ENCODE measurements at regions not wholly inside any gene's neighbourhood (a gene's known extent, or its start where the extent isn't known, plus 50 kb on each side); places are given as distances from the start of the nearest gene placed in this dataset.
"Not testable (repeated sequence)": the region's sequence is repeated elsewhere in the genome, so short reads cannot be mapped to it uniquely, and the experiment has no call there.

GRCh38 chr2:242041816-242042215 lies 172.3 kb downstream of the RTP5 start:
- no peak for ATAC-seq (replicated peaks)
- Mint-ChIP-seq H3K27ac (no peak overlapping the region), H3K9me3 (no peaks in the 10 kb centered on the region), H3K4me1 (ENCODE audit: low read depth in 2 of 2) (peaks cover 1 to 6% of the 10 kb centered on the region in 2 donors), H3K36me3 (ENCODE audit: insufficient read depth) (no peaks in the 10 kb centered on the region), H3K4me3 (no peak overlapping the region), H3K27me3 (peaks cover 47 to 72% of the 10 kb centered on the region in 2 donors)
- DNase-seq, result no peak

GRCh38 chr2:242043538-242044312 lies 174.2 kb downstream of the RTP5 start:
- Mint-ChIP-seq H3K4me3 (no peak overlapping the region), H3K36me3 (ENCODE audit: insufficient read depth) (no peaks in the 10 kb centered on the region), H3K4me1 (ENCODE audit: low read depth in 2 of 2) (peaks cover 1 to 6% of the 10 kb centered on the region in 2 donors), H3K27me3 (peaks cover 34 to 64% of the 10 kb centered on the region in 2 donors), H3K9me3 (no peaks in the 10 kb centered on the region), H3K27ac (no peak overlapping the region)
- ATAC-seq (replicated peaks), result no peak
- DNase-seq, result no peak

- H3K27me3 Mint-ChIP-seq, result peaks cover 32 to 59% of the 10 kb centered on the region in 2 donors
- ATAC-seq (replicated peaks), result no peak
- no peak overlapping the region for H3K4me3 Mint-ChIP-seq
- DNase-seq, result no peak
- peaks cover 1 to 6% of the 10 kb centered on the region in 2 donors for H3K4me1 Mint-ChIP-seq (ENCODE audit: low read depth in 2 of 2)
- no peaks in the 10 kb centered on the region for H3K36me3 Mint-ChIP-seq (ENCODE audit: insufficient read depth)
- H3K27ac Mint-ChIP-seq, result no peak overlapping the region
- no peaks in the 10 kb centered on the region for H3K9me3 Mint-ChIP-seq
Measured at GRCh38 chr2:242044313-242044590, 174.7 kb downstream of the RTP5 start.

GRCh38 chr2:242045596-242046144 lies 176.1 kb downstream of the RTP5 start:
- ATAC-seq (replicated peaks); DNase-seq; H3K4me1 Mint-ChIP-seq (ENCODE audit: low read depth in 2 of 2); H3K27ac Mint-ChIP-seq; H3K9me3 Mint-ChIP-seq; H3K36me3 Mint-ChIP-seq (ENCODE audit: insufficient read depth); H3K4me3 Mint-ChIP-seq: not testable (repeated sequence)
- H3K27me3 Mint-ChIP-seq, result peaks cover 25 to 48% of the 10 kb centered on the region in 2 donors

GRCh38 chr2:242046206-242046826 lies 176.8 kb downstream of the RTP5 start:
- Mint-ChIP-seq H3K4me1 (ENCODE audit: low read depth in 2 of 2) (peaks cover 1 to 3% of the 10 kb centered on the region in 2 donors), H3K36me3 (ENCODE audit: insufficient read depth) (no peaks in the 10 kb centered on the region), H3K4me3 (no peak overlapping the region), H3K9me3 (no peaks in the 10 kb centered on the region), H3K27me3 (peaks cover 29 to 43% of the 10 kb centered on the region in 2 donors), H3K27ac (no peak overlapping the region)
- no peak for ATAC-seq (replicated peaks)
- DNase-seq, result no peak

- no peak overlapping the region for H3K4me3 Mint-ChIP-seq
- peaks cover 0 to 3% of the 10 kb centered on the region in 2 donors for H3K4me1 Mint-ChIP-seq (ENCODE audit: low read depth in 2 of 2)
- H3K36me3 Mint-ChIP-seq (ENCODE audit: insufficient read depth), result no peaks in the 10 kb centered on the region
- no peak for ATAC-seq (replicated peaks)
- no peaks in the 10 kb centered on the region for H3K9me3 Mint-ChIP-seq
- no peak overlapping the region for H3K27ac Mint-ChIP-seq
- no peak for DNase-seq
- H3K27me3 Mint-ChIP-seq, result peaks cover 27 to 31% of the 10 kb centered on the region in 2 donors
Measured at GRCh38 chr2:242047963-242048362, 178.4 kb downstream of the RTP5 start.

- H3K27ac Mint-ChIP-seq, result no peak overlapping the region
- no peak for DNase-seq
- H3K36me3 Mint-ChIP-seq (ENCODE audit: insufficient read depth), result no peaks in the 10 kb centered on the region
- H3K9me3 Mint-ChIP-seq, result no peaks in the 10 kb centered on the region
- ATAC-seq (replicated peaks), result no peak
- no peak overlapping the region for H3K4me3 Mint-ChIP-seq
- peaks cover 21 to 30% of the 10 kb centered on the region in 2 donors for H3K27me3 Mint-ChIP-seq
- H3K4me1 Mint-ChIP-seq (ENCODE audit: low read depth in 2 of 2), result peaks cover 0 to 3% of the 10 kb centered on the region in 2 donors
Measured at GRCh38 chr2:242048479-242048878, 178.9 kb downstream of the RTP5 start.

- not testable (repeated sequence) for DNase-seq; H3K4me1 Mint-ChIP-seq (ENCODE audit: low read depth in 2 of 2); H3K36me3 Mint-ChIP-seq (ENCODE audit: insufficient read depth); H3K9me3 Mint-ChIP-seq; H3K27ac Mint-ChIP-seq; ATAC-seq (replicated peaks); H3K4me3 Mint-ChIP-seq
- peaks cover 19 to 34% of the 10 kb centered on the region in 2 donors for H3K27me3 Mint-ChIP-seq
Measured at GRCh38 chr2:242049492-242049891, 180.0 kb downstream of the RTP5 start.

GRCh38 chr2:242051463-242051862 lies 181.9 kb downstream of the RTP5 start:
- no peak for ATAC-seq (replicated peaks)
- Mint-ChIP-seq H3K36me3 (ENCODE audit: insufficient read depth) (no peaks in the 10 kb centered on the region), H3K27me3 (peaks cover 24 to 43% of the 10 kb centered on the region in 2 donors), H3K9me3 (no peaks in the 10 kb centered on the region), H3K27ac (no peak overlapping the region), H3K4me3 (no peak overlapping the region), H3K4me1 (ENCODE audit: low read depth in 2 of 2) (no peaks in the 10 kb centered on the region)
- no peak for DNase-seq

- DNase-seq (no peak), ATAC-seq (replicated peaks) (no peak)
- Mint-ChIP-seq H3K27me3 (peaks cover 32 to 53% of the 10 kb centered on the region in 2 donors), H3K27ac (no peak overlapping the region), H3K36me3 (ENCODE audit: insufficient read depth) (no peaks in the 10 kb centered on the region), H3K4me1 (ENCODE audit: low read depth in 2 of 2) (no peaks in the 10 kb centered on the region), H3K9me3 (no peaks in the 10 kb centered on the region), H3K4me3 (no peak overlapping the region)
Measured at GRCh38 chr2:242052421-242052820, 182.9 kb downstream of the RTP5 start.

- DNase-seq (no peak), ATAC-seq (replicated peaks) (no peak)
- Mint-ChIP-seq H3K27ac (no peak overlapping the region), H3K4me1 (ENCODE audit: low read depth in 2 of 2) (no peaks in the 10 kb centered on the region), H3K9me3 (no peaks in the 10 kb centered on the region), H3K4me3 (no peak overlapping the region), H3K27me3 (peaks cover 39 to 59% of the 10 kb centered on the region in 2 donors), H3K36me3 (ENCODE audit: insufficient read depth) (no peaks in the 10 kb centered on the region)
Measured at GRCh38 chr2:242053921-242054320, 184.4 kb downstream of the RTP5 start.

GRCh38 chr2:242054406-242054805 lies 184.9 kb downstream of the RTP5 start:
- DNase-seq, result no peak
- Mint-ChIP-seq H3K4me3 (no peak overlapping the region), H3K4me1 (ENCODE audit: low read depth in 2 of 2) (no peaks in the 10 kb centered on the region), H3K27ac (no peak overlapping the region), H3K36me3 (ENCODE audit: insufficient read depth) (no peaks in the 10 kb centered on the region), H3K9me3 (no peaks in the 10 kb centered on the region), H3K27me3 (peaks cover 44 to 64% of the 10 kb centered on the region in 2 donors)
- ATAC-seq (replicated peaks), result no peak

GRCh38 chr2:242054881-242055801 lies 185.6 kb downstream of the RTP5 start:
- DNase-seq (no peak), ATAC-seq (replicated peaks) (no peak)
- Mint-ChIP-seq H3K4me1 (ENCODE audit: low read depth in 2 of 2) (no peaks in the 10 kb centered on the region), H3K9me3 (no peaks in the 10 kb centered on the region), H3K4me3 (no peak overlapping the region), H3K27ac (no peak overlapping the region), H3K36me3 (ENCODE audit: insufficient read depth) (no peaks in the 10 kb centered on the region), H3K27me3 (peaks cover 47 to 67% of the 10 kb centered on the region in 2 donors)
